NCI-H1105 treated with DMSO at 0.1 percent for 48 hours (cell line): ENCODE measurements at regions not wholly inside any gene's neighbourhood (a gene's known extent, or its start where the extent isn't known, plus 50 kb on each side); places are given as distances from the start of the nearest gene placed in this dataset.

Experiments
- DNase-seq: peaks from one replicate; lab custom pipeline; 2025; lab: John Stamatoyannopoulos, UW

GRCh38 chr22:42330170-42330569 lies 59.7 kb upstream of the TCF20 start:
- no peak for DNase-seq

GRCh38 chr22:42329504-42329903 lies 59.1 kb upstream of the TCF20 start:
- DNase-seq: no peak

GRCh38 chr22:42328784-42329145 lies 58.3 kb upstream of the TCF20 start:
- DNase-seq: no peak

DNA sequence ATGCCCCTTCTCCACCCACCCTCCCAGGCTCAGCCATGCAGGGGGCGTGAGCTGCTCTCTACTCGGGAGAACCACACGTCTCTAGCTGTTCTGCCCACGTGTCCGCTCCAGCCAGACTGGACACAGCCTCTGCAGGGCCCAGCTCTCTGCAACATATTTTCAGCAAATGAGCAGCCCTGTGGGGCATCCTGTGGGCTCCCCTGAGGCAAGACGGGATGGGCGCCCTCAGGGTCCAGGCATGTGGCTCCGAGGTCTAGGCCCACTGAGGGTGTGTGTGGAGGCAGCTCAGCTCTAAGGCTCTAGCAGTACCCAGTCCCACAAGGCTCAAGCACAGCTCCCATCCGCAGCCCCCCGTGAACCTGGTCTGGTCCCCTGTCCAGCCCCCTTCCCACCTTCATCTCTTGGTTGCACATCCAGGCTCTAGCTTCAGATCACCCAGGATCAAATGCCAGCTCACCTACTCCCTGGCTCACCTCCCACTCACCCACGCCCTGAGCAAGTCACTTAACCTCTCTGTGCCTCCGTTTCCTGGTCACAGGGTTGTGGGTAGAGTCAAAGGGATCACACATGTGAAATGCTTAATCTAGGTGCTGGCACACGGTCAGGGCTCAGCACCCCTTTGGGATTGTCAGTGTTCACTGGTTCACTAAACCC lies 57.8 kb upstream of the TCF20 start:
- no peak for DNase-seq

DNA sequence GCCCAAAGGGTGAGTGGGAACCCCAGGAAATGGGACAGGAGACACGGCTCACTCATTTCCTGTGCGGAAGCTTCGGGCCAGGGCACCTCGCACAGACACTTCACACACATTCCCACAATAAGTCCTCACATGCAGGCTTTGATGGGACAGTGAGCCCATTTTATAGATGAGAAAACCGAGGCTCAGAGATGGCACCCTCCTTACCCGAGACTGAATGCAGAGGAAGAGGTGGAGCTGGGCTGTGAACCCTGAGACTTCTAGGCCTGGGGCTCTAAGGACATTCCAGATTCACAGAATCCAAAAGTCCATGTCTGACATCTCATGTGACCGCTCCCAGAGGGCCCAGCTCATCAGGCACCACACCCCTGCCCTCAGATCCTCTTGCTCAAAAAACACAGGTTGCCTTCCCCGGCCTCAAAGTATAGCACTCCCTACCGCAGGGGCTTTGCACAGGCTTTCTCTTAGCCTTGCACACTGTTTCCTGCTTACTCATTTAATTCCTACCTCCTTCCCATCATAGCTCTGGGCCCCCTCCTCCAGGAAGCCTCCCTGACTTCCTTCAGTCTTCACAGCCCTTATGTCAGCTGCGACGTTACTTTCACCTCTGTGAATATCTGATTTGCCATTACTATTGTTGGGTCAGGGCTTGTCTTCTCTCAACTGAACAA lies 57.1 kb upstream of the TCF20 start:
- no peak for DNase-seq

DNA sequence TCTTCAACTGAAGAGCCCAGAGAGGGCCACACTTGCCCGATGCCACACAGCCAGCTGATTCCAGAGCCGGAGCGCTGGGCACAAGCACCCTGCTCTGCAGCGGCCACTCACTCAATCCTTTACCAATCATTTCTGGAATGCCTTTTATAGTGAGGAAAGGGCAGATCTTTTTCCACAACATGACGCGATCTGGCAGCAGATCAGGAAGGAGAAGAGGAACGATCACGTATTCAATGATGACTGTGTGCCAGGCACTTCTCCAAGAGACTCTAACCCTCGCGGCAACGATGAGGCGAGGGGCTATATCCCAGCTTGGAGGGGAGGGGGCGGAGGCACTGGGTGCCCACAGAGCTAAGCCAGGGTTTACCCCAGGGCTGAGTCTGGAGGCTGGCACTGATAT lies 56.3 kb upstream of the TCF20 start:
- DNase-seq: no peak

- no peak for DNase-seq
Observed at GRCh38 chr22:42326301-42326700, 55.8 kb upstream of the TCF20 start.

GRCh38 chr22:42324990-42325710 lies 54.7 kb upstream of the TCF20 start:
- no peak for DNase-seq

DNA sequence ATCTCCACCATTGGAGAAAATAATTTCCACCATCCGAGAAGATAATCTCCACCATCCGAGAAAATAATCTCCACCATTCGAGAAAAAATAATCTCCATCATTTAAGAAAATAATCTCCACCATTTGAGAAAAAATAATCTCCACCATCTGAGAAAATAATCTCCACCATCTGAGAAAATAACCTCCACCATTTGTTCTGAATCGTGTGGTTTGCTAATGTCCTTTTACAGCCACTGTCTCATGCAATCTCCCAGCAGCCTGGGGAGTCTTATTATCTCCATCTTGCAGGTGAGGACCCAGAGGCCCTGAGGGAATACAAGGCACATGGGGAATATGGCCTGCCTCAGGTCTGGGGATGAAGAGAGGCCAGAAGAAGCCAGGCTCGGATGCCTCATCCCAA lies 54.1 kb upstream of the TCF20 start:
- DNase-seq: no peak

- no peak for DNase-seq
Observed at GRCh38 chr22:42323971-42324370, 53.5 kb upstream of the TCF20 start.

- DNase-seq: no peak
Observed at GRCh38 chr22:42322562-42322926, 52.1 kb upstream of the TCF20 start.

DNA sequence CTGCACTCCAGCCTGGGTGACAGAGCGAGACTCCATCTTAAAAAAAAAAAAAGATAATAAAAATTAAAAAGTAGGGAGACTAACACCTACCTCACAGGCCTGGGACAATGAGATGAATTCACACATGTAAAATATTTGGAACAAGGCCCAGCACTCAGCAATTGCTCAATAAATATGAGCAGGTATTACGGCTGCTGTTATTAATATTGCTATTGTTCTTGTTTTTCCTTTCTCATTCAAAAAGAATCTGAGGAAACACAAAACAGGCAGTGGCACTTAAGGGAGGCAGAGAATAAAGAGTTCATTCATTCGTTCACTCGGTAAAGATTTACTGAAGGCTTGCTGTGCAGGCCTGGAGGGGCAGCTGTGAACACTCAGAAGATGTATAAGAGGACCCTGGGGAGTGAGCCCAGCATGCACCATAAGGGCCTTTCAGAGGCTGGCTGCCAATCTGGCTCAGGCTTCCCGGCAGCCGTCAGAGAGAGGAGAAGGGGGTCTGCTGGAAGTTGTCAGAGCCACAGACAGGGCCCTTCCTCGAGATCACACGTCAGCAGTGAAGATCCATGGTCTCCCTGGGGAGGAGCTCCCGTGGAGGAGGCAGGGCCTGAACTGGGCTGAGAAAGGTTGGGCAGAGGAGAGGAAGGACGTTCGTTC lies 51.6 kb upstream of the TCF20 start:
- DNase-seq: peak; percentile 36

DNA sequence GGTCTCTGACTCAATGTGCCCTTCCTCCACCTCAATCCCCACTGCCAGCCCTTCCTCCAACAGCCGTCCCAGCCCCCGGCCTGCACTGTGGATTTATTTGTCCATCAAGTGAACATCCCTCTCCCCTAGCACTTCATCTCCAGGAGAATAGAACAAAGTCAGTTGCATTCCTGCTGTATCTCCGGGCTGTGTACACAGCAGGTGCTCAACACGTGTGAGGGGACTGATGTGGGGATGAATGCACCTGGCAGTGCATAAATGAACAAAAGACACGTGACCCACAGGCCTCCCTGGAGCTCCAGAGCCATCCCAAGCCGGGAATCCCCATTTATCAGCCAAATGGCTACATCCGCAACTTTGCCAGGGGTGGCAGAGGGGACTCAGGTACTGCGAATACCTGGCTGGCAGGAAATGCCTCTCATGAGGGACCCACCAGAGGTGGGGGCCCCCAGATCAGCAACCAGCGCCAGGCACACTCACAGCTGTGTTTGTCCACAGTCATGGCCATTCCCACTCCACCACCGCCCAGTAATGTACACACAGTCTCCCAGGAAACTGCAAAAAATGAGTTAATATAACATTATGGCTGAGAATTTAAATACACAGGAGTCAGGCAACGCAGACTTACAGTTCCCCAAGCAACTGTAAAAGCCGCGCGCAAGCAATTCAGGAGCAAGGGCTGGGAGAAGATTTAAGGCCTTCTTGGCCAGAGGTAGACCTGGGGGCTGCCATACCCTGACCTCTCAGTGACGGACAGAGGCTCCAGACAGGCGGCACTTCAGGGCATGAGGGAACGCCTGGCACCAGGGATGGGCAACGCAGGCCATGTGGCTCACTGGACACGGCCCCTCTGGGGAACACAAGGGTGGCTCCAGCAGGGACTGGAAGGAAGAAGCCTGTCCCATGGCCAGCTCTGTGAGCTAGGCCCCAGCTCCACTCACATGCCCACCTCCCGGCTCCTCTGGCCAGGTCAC lies 50.3 kb upstream of the TCF20 start:
- no peak for DNase-seq
